ENCODE measurements at regions not wholly inside any gene's neighbourhood (a gene's known extent, or its start where the extent isn't known, plus 50 kb on each side); places are given as distances from the start of the nearest gene placed in this dataset.
"Not testable (repeated sequence)": the region's sequence is repeated elsewhere in the genome, so short reads cannot be mapped to it uniquely, and the experiment has no call there.

- not testable (repeated sequence) for H4K12ac ChIP-seq (ENCODE audit: low read depth, low read length); H2BK5ac ChIP-seq (ENCODE audit: low read depth, low read length, poor library complexity); H2BK12ac ChIP-seq (ENCODE audit: low read length); H3K9me3 ChIP-seq (ENCODE audit: insufficient read depth, low read depth, low read length); H2AFZ ChIP-seq (ENCODE audit: insufficient read depth, low read length, poor library complexity); H3K79me1 ChIP-seq (ENCODE audit: low read length); H2AK5ac ChIP-seq (ENCODE audit: low read length); H3K4ac ChIP-seq (ENCODE audit: low read depth, low read length); H2BK120ac ChIP-seq (ENCODE audit: insufficient read depth, low read length, poor library complexity); H3K4me1 ChIP-seq (ENCODE audit: control insufficient read depth in 1 of 2, insufficient read depth in 2 of 2, low read length in 2 of 2); H3K27me3 ChIP-seq (ENCODE audit: insufficient read depth, low read length); H3K18ac ChIP-seq (ENCODE audit: low read length); H3K4me3 ChIP-seq (ENCODE audit: low read depth, low read length); DNase-seq; H3K23ac ChIP-seq (ENCODE audit: low read length); H4K8ac ChIP-seq (ENCODE audit: low read depth, low read length); H3K36me3 ChIP-seq (ENCODE audit: control insufficient read depth in 1 of 2, insufficient read depth in 2 of 2, low read length in 2 of 2); H3K79me2 ChIP-seq (ENCODE audit: control insufficient read depth, insufficient read depth, low read length, poor library complexity); H3K27ac ChIP-seq (ENCODE audit: low read depth, low read length); H3K9ac ChIP-seq (ENCODE audit: low read length); H3K4me2 ChIP-seq (ENCODE audit: low read length); H4K91ac ChIP-seq (ENCODE audit: low read depth, low read length); H3K14ac ChIP-seq (ENCODE audit: low read length)
- no CpG with 5 or more reads among the region's 15 CpGs for WGBS (ENCODE audit: extremely low coverage, insufficient coverage, insufficient read length)
Observed at GRCh38 chr7:57835161-57835560, 385.2 kb downstream of the ZNF716 start.

- not testable (repeated sequence) for H2BK5ac ChIP-seq (ENCODE audit: low read depth, low read length, poor library complexity); H3K4ac ChIP-seq (ENCODE audit: low read depth, low read length); H3K9ac ChIP-seq (ENCODE audit: low read length); H2BK12ac ChIP-seq (ENCODE audit: low read length); DNase-seq; H3K18ac ChIP-seq (ENCODE audit: low read length); H3K4me1 ChIP-seq (ENCODE audit: control insufficient read depth in 1 of 2, insufficient read depth in 2 of 2, low read length in 2 of 2); H3K79me2 ChIP-seq (ENCODE audit: control insufficient read depth, insufficient read depth, low read length, poor library complexity); H3K36me3 ChIP-seq (ENCODE audit: control insufficient read depth in 1 of 2, insufficient read depth in 2 of 2, low read length in 2 of 2); H3K14ac ChIP-seq (ENCODE audit: low read length); H2BK120ac ChIP-seq (ENCODE audit: insufficient read depth, low read length, poor library complexity); H3K4me2 ChIP-seq (ENCODE audit: low read length); H3K4me3 ChIP-seq (ENCODE audit: low read depth, low read length); H4K12ac ChIP-seq (ENCODE audit: low read depth, low read length); H4K8ac ChIP-seq (ENCODE audit: low read depth, low read length); H2AK5ac ChIP-seq (ENCODE audit: low read length); H3K79me1 ChIP-seq (ENCODE audit: low read length); H3K23ac ChIP-seq (ENCODE audit: low read length); H4K91ac ChIP-seq (ENCODE audit: low read depth, low read length); H3K9me3 ChIP-seq (ENCODE audit: insufficient read depth, low read depth, low read length); H3K27ac ChIP-seq (ENCODE audit: low read depth, low read length); H3K27me3 ChIP-seq (ENCODE audit: insufficient read depth, low read length); H2AFZ ChIP-seq (ENCODE audit: insufficient read depth, low read length, poor library complexity)
- WGBS (ENCODE audit: extremely low coverage, insufficient coverage, insufficient read length): no CpG with 5 or more reads among the region's 4 CpGs
Observed at GRCh38 chr7:57839152-57839551, 389.2 kb downstream of the ZNF716 start.

DNA sequence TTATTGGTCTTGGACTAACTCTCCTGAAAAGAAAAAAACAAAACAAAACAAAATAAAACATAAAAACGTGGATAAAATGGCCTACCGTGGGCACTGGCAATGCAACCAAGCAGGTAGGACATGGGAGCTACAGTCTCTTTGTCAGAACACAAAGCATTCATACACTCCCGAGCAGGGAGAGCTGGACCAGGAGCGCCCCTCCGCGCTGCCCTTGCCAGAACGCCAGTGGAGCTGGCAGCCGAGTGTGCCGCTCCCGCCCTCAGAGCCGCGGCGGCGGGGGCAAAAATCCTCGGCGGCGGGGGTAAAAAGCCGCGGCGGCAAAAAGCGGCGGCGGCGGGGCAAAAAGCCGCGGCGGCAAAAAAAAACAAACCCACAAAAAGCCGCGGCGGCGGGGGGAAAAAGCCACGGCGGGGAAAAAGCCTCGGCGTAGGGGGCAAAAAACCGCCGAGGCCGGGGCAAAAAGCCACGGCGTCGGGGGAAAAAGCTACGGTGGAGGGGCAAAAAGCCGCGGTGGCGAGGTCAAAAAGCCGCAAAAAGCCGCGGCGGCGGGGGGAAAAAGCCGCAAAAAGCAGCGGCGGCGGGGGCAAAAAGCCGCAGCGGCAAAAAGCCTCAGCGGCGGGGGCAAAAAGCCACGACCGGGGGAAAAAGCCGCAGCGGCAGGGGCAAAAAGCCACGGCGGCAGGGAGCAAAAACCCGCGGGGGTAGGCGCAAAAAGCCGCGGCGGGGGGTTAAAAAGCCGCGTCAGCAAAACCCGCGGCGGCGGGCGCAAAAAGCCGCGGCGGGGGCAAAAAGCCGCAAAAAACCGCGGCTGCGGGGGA, 418.1 kb downstream of the ZNF716 start:
- no peak overlapping the region for H4K91ac ChIP-seq (ENCODE audit: low read depth, low read length)
- DNase-seq: peak; percentile 3 to 46
- H3K4me2 ChIP-seq (ENCODE audit: low read length): no peak overlapping the region
- no peak overlapping the region for H2BK120ac ChIP-seq (ENCODE audit: insufficient read depth, low read length, poor library complexity)
- H3K4me3 ChIP-seq (ENCODE audit: low read depth, low read length): no peak overlapping the region
- no peaks in the 10 kb centered on the region for H3K27me3 ChIP-seq (ENCODE audit: insufficient read depth, low read length)
- H3K36me3 ChIP-seq (ENCODE audit: control insufficient read depth in 1 of 2, insufficient read depth in 2 of 2, low read length in 2 of 2): no peaks in the 10 kb centered on the region
- H3K9ac ChIP-seq (ENCODE audit: low read length): no peak overlapping the region
- H2AFZ ChIP-seq (ENCODE audit: insufficient read depth, low read length, poor library complexity): no peak overlapping the region
- H2AK5ac ChIP-seq (ENCODE audit: low read length): no peak overlapping the region
- no peak overlapping the region for H3K4ac ChIP-seq (ENCODE audit: low read depth, low read length)
- no peak overlapping the region for H3K14ac ChIP-seq (ENCODE audit: low read length)
- H4K8ac ChIP-seq (ENCODE audit: low read depth, low read length): no peak overlapping the region
- no peak overlapping the region for H2BK5ac ChIP-seq (ENCODE audit: low read depth, low read length, poor library complexity)
- H3K23ac ChIP-seq (ENCODE audit: low read length): no peak overlapping the region
- peaks cover 4% of the 10 kb centered on the region for H3K9me3 ChIP-seq (ENCODE audit: insufficient read depth, low read depth, low read length)
- no peak overlapping the region for H3K27ac ChIP-seq (ENCODE audit: low read depth, low read length)
- H3K79me2 ChIP-seq (ENCODE audit: control insufficient read depth, insufficient read depth, low read length, poor library complexity): no peaks in the 10 kb centered on the region
- H2BK12ac ChIP-seq (ENCODE audit: low read length): no peak overlapping the region
- H3K18ac ChIP-seq (ENCODE audit: low read length): no peak overlapping the region
- H4K12ac ChIP-seq (ENCODE audit: low read depth, low read length): no peak overlapping the region
- no CpG with 5 or more reads among the region's 84 CpGs for WGBS (ENCODE audit: extremely low coverage, insufficient coverage, insufficient read length)
- no peaks in the 10 kb centered on the region for H3K79me1 ChIP-seq (ENCODE audit: low read length)
- H3K4me1 ChIP-seq (ENCODE audit: control insufficient read depth in 1 of 2, insufficient read depth in 2 of 2, low read length in 2 of 2): no peaks in the 10 kb centered on the region

GRCh38 chr7:57868771-57869483, 418.9 kb downstream of the ZNF716 start:
- no peak overlapping the region for H2AFZ ChIP-seq (ENCODE audit: insufficient read depth, low read length, poor library complexity)
- H4K8ac ChIP-seq (ENCODE audit: low read depth, low read length): no peak overlapping the region
- H4K12ac ChIP-seq (ENCODE audit: low read depth, low read length): no peak overlapping the region
- H2BK120ac ChIP-seq (ENCODE audit: insufficient read depth, low read length, poor library complexity): no peak overlapping the region
- H2BK12ac ChIP-seq (ENCODE audit: low read length): no peak overlapping the region
- no peak overlapping the region for H2BK5ac ChIP-seq (ENCODE audit: low read depth, low read length, poor library complexity)
- H2AK5ac ChIP-seq (ENCODE audit: low read length): no peak overlapping the region
- H3K18ac ChIP-seq (ENCODE audit: low read length): no peak overlapping the region
- no peaks in the 10 kb centered on the region for H3K36me3 ChIP-seq (ENCODE audit: control insufficient read depth in 1 of 2, insufficient read depth in 2 of 2, low read length in 2 of 2)
- H3K27ac ChIP-seq (ENCODE audit: low read depth, low read length): no peak overlapping the region
- H3K23ac ChIP-seq (ENCODE audit: low read length): no peak overlapping the region
- H3K4me2 ChIP-seq (ENCODE audit: low read length): no peak overlapping the region
- H3K4ac ChIP-seq (ENCODE audit: low read depth, low read length): no peak overlapping the region
- WGBS (ENCODE audit: extremely low coverage, insufficient coverage, insufficient read length): no CpG with 5 or more reads among the region's 66 CpGs
- no peaks in the 10 kb centered on the region for H3K79me1 ChIP-seq (ENCODE audit: low read length)
- no peaks in the 10 kb centered on the region for H3K79me2 ChIP-seq (ENCODE audit: control insufficient read depth, insufficient read depth, low read length, poor library complexity)
- peaks cover 4% of the 10 kb centered on the region for H3K9me3 ChIP-seq (ENCODE audit: insufficient read depth, low read depth, low read length)
- H3K27me3 ChIP-seq (ENCODE audit: insufficient read depth, low read length): no peaks in the 10 kb centered on the region
- H3K4me3 ChIP-seq (ENCODE audit: low read depth, low read length): no peak overlapping the region
- DNase-seq: peak in 1 of 2 donors; percentile 31
- H3K9ac ChIP-seq (ENCODE audit: low read length): no peak overlapping the region
- H3K4me1 ChIP-seq (ENCODE audit: control insufficient read depth in 1 of 2, insufficient read depth in 2 of 2, low read length in 2 of 2): no peaks in the 10 kb centered on the region
- no peak overlapping the region for H4K91ac ChIP-seq (ENCODE audit: low read depth, low read length)
- H3K14ac ChIP-seq (ENCODE audit: low read length): no peak overlapping the region

Data from trophoblast cell (in vitro differentiated cells and primary cell).